ENCODE measurements at regions not wholly inside any gene's neighbourhood (a gene's known extent, or its start where the extent isn't known, plus 50 kb on each side); places are given as distances from the start of the nearest gene placed in this dataset.

DNA sequence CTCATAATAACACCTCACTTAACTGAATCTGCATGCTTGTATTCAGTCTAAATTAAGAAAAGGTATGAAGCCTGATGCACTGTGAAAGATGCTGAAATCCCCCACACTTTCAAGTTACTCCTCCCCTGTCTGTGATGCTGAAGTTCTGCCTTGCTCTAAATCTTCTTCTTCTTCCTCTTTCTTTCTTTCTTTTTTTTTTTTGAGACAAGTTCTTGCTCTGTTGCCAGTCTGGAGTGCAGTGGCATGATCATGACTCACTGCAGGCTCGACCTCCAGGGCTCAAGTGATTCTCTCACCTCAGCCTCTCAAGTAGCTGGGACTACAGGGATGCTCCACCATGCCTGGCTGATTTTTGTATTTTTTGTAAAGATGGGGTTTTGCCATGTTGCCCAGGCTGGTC lies 231.0 kb upstream of the B3GALT2 start:
- TF ChIP-seq, protein P1, sequence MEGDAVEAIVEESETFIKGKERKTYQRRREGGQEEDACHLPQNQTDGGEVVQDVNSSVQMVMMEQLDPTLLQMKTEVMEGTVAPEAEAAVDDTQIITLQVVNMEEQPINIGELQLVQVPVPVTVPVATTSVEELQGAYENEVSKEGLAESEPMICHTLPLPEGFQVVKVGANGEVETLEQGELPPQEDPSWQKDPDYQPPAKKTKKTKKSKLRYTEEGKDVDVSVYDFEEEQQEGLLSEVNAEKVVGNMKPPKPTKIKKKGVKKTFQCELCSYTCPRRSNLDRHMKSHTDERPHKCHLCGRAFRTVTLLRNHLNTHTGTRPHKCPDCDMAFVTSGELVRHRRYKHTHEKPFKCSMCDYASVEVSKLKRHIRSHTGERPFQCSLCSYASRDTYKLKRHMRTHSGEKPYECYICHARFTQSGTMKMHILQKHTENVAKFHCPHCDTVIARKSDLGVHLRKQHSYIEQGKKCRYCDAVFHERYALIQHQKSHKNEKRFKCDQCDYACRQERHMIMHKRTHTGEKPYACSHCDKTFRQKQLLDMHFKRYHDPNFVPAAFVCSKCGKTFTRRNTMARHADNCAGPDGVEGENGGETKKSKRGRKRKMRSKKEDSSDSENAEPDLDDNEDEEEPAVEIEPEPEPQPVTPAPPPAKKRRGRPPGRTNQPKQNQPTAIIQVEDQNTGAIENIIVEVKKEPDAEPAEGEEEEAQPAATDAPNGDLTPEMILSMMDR (IDR thresholded peaks at IDR 0.05; ENCODE audit: low read length): no peak
- no peak for TF ChIP-seq EZH2 (IDR thresholded peaks at IDR 0.05; ENCODE audit: borderline replicate concordance, low read length)
